Kidney epithelial cell (primary cell): ENCODE measurements at regions not wholly inside any gene's neighbourhood (a gene's known extent, or its start where the extent isn't known, plus 50 kb on each side); places are given as distances from the start of the nearest gene placed in this dataset.

Experiments used
- DNase-seq: peaks from one replicate; pipeline ENCODE4 v3.0.0-alpha.2; 2010; ENCODE audit warnings: low read depth
- H3K27me3 ChIP-seq: 2 replicates; pipeline ENCODE4 v1.6.0; 2011; ENCODE audit warnings: low read length; ENCODE audit not compliant: control insufficient read depth, insufficient read depth
- H3K36me3 ChIP-seq: 2 replicates; pipeline ENCODE4 v1.5.1; 2011; ENCODE audit warnings: low read length; ENCODE audit not compliant: control insufficient read depth, insufficient read depth
- H3K4me3 ChIP-seq: 2 replicates; pipeline ENCODE4 v1.5.1; 2011; ENCODE audit warnings: low read depth, mild to moderate bottlenecking, control low read depth, low read length
- CTCF ChIP-seq: IDR thresholded peaks from 2 replicates; pipeline ENCODE4 v1.5.1; 2011; ENCODE audit warnings: mild to moderate bottlenecking, moderate library complexity, low read length, control low read depth, inconsistent platforms; ENCODE audit not compliant: insufficient read depth, poor library complexity, severe bottlenecking

DNA sequence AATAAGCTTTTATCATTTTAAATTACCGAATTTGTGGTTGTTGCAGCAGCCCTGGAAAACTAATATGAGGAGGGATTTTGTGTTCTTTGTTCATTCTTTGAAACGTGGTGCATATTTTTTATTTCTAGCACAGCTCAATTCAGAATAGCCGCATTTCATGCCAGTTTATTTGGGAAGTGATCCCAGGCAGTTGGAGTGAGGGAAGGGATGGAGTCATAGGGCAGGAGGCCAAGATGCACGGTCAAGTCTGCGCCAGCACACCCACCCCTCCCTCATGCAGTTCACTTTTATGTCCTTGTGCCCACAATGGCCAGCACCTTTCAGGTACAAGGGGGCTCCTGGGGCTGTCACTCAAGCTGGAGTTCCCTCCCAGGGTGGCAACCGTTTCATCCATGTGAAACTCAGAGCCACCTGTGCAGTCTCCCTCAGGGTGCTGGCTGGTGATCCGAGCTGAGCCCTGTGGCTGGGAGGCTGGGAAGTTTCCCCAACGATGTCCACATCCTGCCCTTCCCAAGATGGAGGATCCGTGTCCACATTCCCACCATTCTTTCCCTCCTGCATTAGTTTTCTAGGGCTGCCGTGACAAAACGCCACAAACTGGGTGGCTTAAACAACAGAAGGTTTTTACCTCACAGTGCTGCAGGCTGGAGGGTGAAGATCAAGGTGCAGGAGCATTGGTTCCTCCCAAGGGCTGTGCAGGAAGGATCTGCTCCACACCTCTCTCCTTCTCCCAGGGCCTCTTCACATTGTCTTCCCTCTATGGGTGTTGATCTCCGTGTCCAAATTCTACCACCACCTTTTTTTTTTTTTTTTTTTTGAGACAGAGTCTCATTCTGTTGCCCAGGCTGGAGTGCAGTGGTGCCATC, 68.5 kb upstream of the ITGA6 start:
- Histone ChIP-seq H3K4me3 (no peak overlapping the region), H3K36me3 (no peaks in the 10 kb centered on the region), H3K27me3 (peaks cover 2% of the 10 kb centered on the region)
- TF ChIP-seq CTCF, result no peak
- no peak for DNase-seq

GRCh38 chr2:172361360-172361759, 66.0 kb upstream of the ITGA6 start:
- peaks cover 2% of the 10 kb centered on the region for H3K27me3 ChIP-seq
- H3K36me3 ChIP-seq, result no peaks in the 10 kb centered on the region
- DNase-seq, result no peak
- no peak for TF ChIP-seq CTCF
- no peak overlapping the region for H3K4me3 ChIP-seq

GRCh38 chr2:172361840-172362239, 65.5 kb upstream of the ITGA6 start:
- no peak for DNase-seq
- no peaks in the 10 kb centered on the region for H3K36me3 ChIP-seq
- TF ChIP-seq CTCF, result no peak
- H3K27me3 ChIP-seq, result peaks cover 2% of the 10 kb centered on the region
- no peak overlapping the region for H3K4me3 ChIP-seq

DNA sequence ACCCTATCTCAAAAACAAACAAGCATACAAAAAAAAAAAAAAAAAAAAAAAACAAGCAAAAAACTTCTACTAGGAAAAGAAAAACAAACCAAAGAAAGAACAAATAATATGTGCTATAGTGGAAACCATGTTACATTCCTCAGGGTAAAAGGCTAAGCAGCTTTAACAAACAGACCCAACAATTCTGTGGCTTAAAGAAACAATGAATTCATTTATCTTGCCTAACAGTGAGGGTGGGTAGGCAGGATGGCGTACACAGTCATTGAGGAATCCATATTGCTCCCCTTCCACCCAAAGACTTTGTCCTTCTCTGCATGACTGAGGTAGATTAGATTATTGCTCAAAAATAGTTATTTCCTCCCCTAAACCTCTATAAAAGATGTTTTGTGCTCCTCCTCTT, 63.1 kb upstream of the ITGA6 start:
- H3K36me3 ChIP-seq, result no peaks in the 10 kb centered on the region
- TF ChIP-seq CTCF, result no peak
- no peak for DNase-seq
- H3K4me3 ChIP-seq, result no peak overlapping the region
- H3K27me3 ChIP-seq, result no peaks in the 10 kb centered on the region

DNA sequence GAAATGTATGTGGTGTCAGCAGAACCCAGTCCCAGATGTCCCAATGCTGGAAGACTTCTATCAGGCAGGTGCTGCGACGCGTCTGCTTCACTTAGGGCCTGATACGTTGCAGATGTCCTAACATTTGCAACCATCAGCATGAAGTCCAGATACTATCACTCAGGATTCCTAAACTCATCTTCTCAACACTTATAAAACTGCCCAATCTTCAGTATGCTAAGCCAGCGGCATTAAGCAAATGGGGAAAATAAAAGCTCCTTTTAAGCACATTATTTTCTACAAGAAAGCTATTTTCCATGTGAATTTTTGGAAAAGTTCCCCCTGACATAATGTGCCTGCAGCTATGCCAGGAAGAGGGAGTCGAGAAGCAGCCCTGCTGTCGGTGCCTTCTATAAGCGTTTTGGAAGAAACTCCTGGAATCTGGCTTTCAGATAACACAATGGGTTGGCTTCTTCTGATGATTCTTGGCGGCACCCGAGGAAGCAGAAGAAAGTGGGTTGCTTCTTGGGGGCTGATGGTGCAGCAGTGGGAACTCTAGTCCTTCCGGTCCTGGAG, 60.7 kb upstream of the ITGA6 start:
- DNase-seq, result no peak
- Histone ChIP-seq H3K27me3 (no peaks in the 10 kb centered on the region), H3K36me3 (no peaks in the 10 kb centered on the region), H3K4me3 (no peak overlapping the region)
- TF ChIP-seq CTCF, result no peak
